ENCODE measurements at regions not wholly inside any gene's neighbourhood (a gene's known extent, or its start where the extent isn't known, plus 50 kb on each side); places are given as distances from the start of the nearest gene placed in this dataset.

GRCh38 chr6:113646701-113647100, 210.4 kb upstream of the MARCKS start (continued):
- TF ChIP-seq HEYL (CRISPR knock-in tag; IDR thresholded peaks at IDR 0.05) = no peak
- TF ChIP-seq HES2 (IDR thresholded peaks at IDR 0.05) = no peak
- no peak for TF ChIP-seq ZNF302 (CRISPR knock-in tag; IDR thresholded peaks at IDR 0.05)
- no peak for TF ChIP-seq USF2 (IDR thresholded peaks at IDR 0.05)

GRCh38 chr6:113647143-113647889, 209.8 kb upstream of the MARCKS start:
- DNase-seq (ENCODE audit: low read depth in 1 of 2, low spot score in 1 of 2) = no peak
- no peaks in the 10 kb centered on the region for H3K9me3 ChIP-seq
- no peak for ATAC-seq
- WGBS (ENCODE audit: missing lambda C conversion rate) = 95% methylated on average over 4 of the region's 4 CpGs
- no peak overlapping the region for H3K4me2 ChIP-seq
- H3K4me3 ChIP-seq = no peak overlapping the region
- POLR2A ChIA-PET = no interaction called here
- no peak for FAIRE-seq
- TF ChIP-seq PHF8 (IDR thresholded peaks at IDR 0.05; ENCODE audit: borderline replicate concordance, low read depth) = no peak
- no peak for TF ChIP-seq USF2 (IDR thresholded peaks at IDR 0.05)
- TF ChIP-seq ELK1 (IDR thresholded peaks at IDR 0.05; ENCODE audit: low read depth, low read length) = no peak
- no peak for TF ChIP-seq POLR2A (IDR thresholded peaks at IDR 0.05; ENCODE audit: low read length)
- no peak for TF ChIP-seq BHLHE40 (IDR thresholded peaks at IDR 0.05; ENCODE audit: low read depth, low read length)
- H3K4me1 ChIP-seq = peaks cover 54% of the 10 kb centered on the region
- peak overlapping the region in 1 of 2 experiments; percentile 43; a peak in 2 of 6 replicates for H3K27ac ChIP-seq
- CTCF ChIA-PET = interaction anchor here (0.7 to 2.2 kb wide), 2 partner anchors 212 to 1162 kb away, joined by 3 to 8 read pairs; no protein-coding TSS in a partner anchor

- CTCF ChIA-PET = no interaction called here
- TF ChIP-seq ZSCAN20 (CRISPR knock-in tag; IDR thresholded peaks at IDR 0.05) (no peak), TP53 (CRISPR knock-in tag; IDR thresholded peaks at IDR 0.05) (no peak), TFCP2L1 (CRISPR knock-in tag; IDR thresholded peaks at IDR 0.05) (no peak), HDAC2 (IDR thresholded peaks at IDR 0.05) (no peak), SMC3 (IDR thresholded peaks at IDR 0.05) (no peak), EP300 (IDR thresholded peaks at IDR 0.05) (no peak), RAD21 (conservative IDR thresholded peaks at IDR 0.05 in 1 of 2, IDR thresholded peaks at IDR 0.05 in 1 of 2) (no peak), FOXS1 (CRISPR knock-in tag; IDR thresholded peaks at IDR 0.05) (no peak), CBX2 (IDR thresholded peaks at IDR 0.05; ENCODE audit: borderline replicate concordance, low read depth) (no peak), MAFK (IDR thresholded peaks at IDR 0.05; ENCODE audit: partially characterized antibody) (no peak), BHLHE40 (IDR thresholded peaks at IDR 0.05; ENCODE audit: low read depth, low read length) (no peak), HES2 (IDR thresholded peaks at IDR 0.05) (no peak), ZC3H11A (IDR thresholded peaks at IDR 0.05) (no peak), HOXB13 (CRISPR knock-in tag; IDR thresholded peaks at IDR 0.05; ENCODE audit: low read depth) (no peak), RCOR1 (IDR thresholded peaks at IDR 0.05; ENCODE audit: low read depth, low read length) (no peak)
- Histone ChIP-seq H3K27ac (peak overlapping the region in 1 of 2 experiments; percentile 67; a peak in 3 of 6 replicates), H3K4me2 (peak overlapping the region; percentile 55), H3K9me3 (no peaks in the 10 kb centered on the region), H3K4me3 (no peak overlapping the region), H3K4me1 (peaks cover 46% of the 10 kb centered on the region)
- ATAC-seq = no peak
- DNase-seq (ENCODE audit: low read depth in 1 of 2, low spot score in 1 of 2) = no peak
- POLR2A ChIA-PET = no interaction called here
- 95% methylated on average over 1 of the region's 1 CpG for WGBS (ENCODE audit: missing lambda C conversion rate)
- no peak for FAIRE-seq
Measured at GRCh38 chr6:113648698-113649097, 208.4 kb upstream of the MARCKS start.

All from A549 (cell line).